ENCODE measurements at regions not wholly inside any gene's neighbourhood (a gene's known extent, or its start where the extent isn't known, plus 50 kb on each side); places are given as distances from the start of the nearest gene placed in this dataset.

DNA sequence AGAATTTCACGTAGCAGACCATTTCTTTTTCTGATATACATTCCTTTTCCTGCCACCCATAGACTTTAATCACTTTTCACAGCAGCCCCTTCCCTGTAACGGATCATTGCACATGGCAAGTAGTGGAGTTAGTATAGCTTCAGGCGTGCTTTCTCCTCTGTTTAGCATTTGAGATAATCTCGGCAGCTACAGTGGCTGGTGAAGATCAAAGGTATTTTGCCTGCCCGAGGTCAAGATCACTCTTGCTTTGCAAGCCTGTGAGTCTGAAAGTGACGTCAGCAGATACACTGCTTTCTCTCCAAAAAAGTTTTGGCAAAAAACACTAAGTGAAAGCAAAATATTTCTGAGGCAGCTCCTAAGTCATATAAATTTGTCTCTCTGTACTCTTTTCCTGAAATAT lies 260.0 kb downstream of the NDFIP2 start:
- H3K4me1 ChIP-seq (ENCODE audit: control insufficient read depth, insufficient read depth, low read length), result no peaks in the 10 kb centered on the region
- no peak overlapping the region for H2BK5ac ChIP-seq (ENCODE audit: low read depth, low read length, poor library complexity, severe bottlenecking)
- H3K9me3 ChIP-seq (ENCODE audit: control insufficient read depth, insufficient read depth, low read length), result no peaks in the 10 kb centered on the region
- WGBS, 2 experiments (ENCODE audit: extremely low coverage in 2 of 2, insufficient read length in 1 of 2), result no CpG with 5 or more reads among the region's 6 CpGs
- no peaks in the 10 kb centered on the region for H3K9me1 ChIP-seq (ENCODE audit: insufficient read depth, low read length)
- in situ Hi-C loops (cut with MboI; ENCODE audit: low sequenced_read_pairs) (no loop called here), intact Hi-C loops (cut with micrococcal nuclease) (no loop called here), dilution Hi-C loops (cut with HindIII; ENCODE audit: low sequenced_read_pairs, unreplicated experiment) (no loop called here)
- no peak overlapping the region for H3K56ac ChIP-seq (ENCODE audit: extremely low read depth, insufficient read depth, low read length)
- no peak overlapping the region for H2BK20ac ChIP-seq (ENCODE audit: low read depth, low read length)
- H2BK120ac ChIP-seq (ENCODE audit: low read depth, low read length), result no peak overlapping the region
- TF ChIP-seq, protein P1, sequence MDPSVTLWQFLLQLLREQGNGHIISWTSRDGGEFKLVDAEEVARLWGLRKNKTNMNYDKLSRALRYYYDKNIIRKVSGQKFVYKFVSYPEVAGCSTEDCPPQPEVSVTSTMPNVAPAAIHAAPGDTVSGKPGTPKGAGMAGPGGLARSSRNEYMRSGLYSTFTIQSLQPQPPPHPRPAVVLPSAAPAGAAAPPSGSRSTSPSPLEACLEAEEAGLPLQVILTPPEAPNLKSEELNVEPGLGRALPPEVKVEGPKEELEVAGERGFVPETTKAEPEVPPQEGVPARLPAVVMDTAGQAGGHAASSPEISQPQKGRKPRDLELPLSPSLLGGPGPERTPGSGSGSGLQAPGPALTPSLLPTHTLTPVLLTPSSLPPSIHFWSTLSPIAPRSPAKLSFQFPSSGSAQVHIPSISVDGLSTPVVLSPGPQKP (IDR thresholded peaks at IDR 0.05; ENCODE audit: borderline replicate concordance, low read depth, low read length), result no peak
- TF ChIP-seq SMC3 (IDR thresholded peaks at IDR 0.05; ENCODE audit: low read depth, low read length), result no peak
- TF ChIP-seq, protein P2, sequence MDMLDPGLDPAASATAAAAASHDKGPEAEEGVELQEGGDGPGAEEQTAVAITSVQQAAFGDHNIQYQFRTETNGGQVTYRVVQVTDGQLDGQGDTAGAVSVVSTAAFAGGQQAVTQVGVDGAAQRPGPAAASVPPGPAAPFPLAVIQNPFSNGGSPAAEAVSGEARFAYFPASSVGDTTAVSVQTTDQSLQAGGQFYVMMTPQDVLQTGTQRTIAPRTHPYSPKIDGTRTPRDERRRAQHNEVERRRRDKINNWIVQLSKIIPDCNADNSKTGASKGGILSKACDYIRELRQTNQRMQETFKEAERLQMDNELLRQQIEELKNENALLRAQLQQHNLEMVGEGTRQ (IDR thresholded peaks at IDR 0.05; ENCODE audit: low read depth, low read length), result no peak
- TF ChIP-seq MXI1 (IDR thresholded peaks at IDR 0.05; ENCODE audit: borderline replicate concordance, low read depth, low read length), result no peak
- TF ChIP-seq MAZ (IDR thresholded peaks at IDR 0.05; ENCODE audit: borderline replicate concordance, low read depth, low read length), result no peak
- TF ChIP-seq, protein P3, sequence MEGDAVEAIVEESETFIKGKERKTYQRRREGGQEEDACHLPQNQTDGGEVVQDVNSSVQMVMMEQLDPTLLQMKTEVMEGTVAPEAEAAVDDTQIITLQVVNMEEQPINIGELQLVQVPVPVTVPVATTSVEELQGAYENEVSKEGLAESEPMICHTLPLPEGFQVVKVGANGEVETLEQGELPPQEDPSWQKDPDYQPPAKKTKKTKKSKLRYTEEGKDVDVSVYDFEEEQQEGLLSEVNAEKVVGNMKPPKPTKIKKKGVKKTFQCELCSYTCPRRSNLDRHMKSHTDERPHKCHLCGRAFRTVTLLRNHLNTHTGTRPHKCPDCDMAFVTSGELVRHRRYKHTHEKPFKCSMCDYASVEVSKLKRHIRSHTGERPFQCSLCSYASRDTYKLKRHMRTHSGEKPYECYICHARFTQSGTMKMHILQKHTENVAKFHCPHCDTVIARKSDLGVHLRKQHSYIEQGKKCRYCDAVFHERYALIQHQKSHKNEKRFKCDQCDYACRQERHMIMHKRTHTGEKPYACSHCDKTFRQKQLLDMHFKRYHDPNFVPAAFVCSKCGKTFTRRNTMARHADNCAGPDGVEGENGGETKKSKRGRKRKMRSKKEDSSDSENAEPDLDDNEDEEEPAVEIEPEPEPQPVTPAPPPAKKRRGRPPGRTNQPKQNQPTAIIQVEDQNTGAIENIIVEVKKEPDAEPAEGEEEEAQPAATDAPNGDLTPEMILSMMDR (conservative IDR thresholded peaks at IDR 0.05; ENCODE audit: low read depth, low read length), result no peak
- TF ChIP-seq RAD21 (IDR thresholded peaks at IDR 0.05; ENCODE audit: low read length), result no peak
- no peak for TF ChIP-seq CEBPB (IDR thresholded peaks at IDR 0.05; ENCODE audit: low read depth, low read length)
- no peak for TF ChIP-seq CHD1 (IDR thresholded peaks at IDR 0.05; ENCODE audit: low read depth, low read length)
- TF ChIP-seq POLR2A (IDR thresholded peaks at IDR 0.05; ENCODE audit: low read depth, low read length), result no peak
- no peak for TF ChIP-seq FOS (IDR thresholded peaks at IDR 0.05; ENCODE audit: low read depth, low read length)
- no peak for TF ChIP-seq RFX5 (IDR thresholded peaks at IDR 0.05; ENCODE audit: low read depth, low read length)
- no peak for TF ChIP-seq NFE2L2 (IDR thresholded peaks at IDR 0.05; ENCODE audit: low read depth, low read length)
- TF ChIP-seq BHLHE40 (IDR thresholded peaks at IDR 0.05; ENCODE audit: low read depth, low read length), result no peak
- no peak for TF ChIP-seq RCOR1 (IDR thresholded peaks at IDR 0.05; ENCODE audit: insufficient replicate concordance, low read length)
- no peak overlapping the region for H2AK9ac ChIP-seq (replicated peaks; ENCODE audit: low read depth, low read length, poor library complexity)
- no peaks in the 10 kb centered on the region for H4K20me1 ChIP-seq (ENCODE audit: insufficient read depth, low read length)
- CTCF ChIA-PET, result interaction anchor here (0.6 to 1.5 kb wide), 3 partner anchors 11 to 164 kb away, joined by 3 to 6 read pairs (median 3); no protein-coding TSS in a partner anchor
- DNase-seq (peak; percentile 71), ATAC-seq (ENCODE audit: low read depth) (peak; percentile 73)
- H3K27me3 ChIP-seq (ENCODE audit: control insufficient read depth, insufficient read depth, low read length), result no peaks in the 10 kb centered on the region
- no peak overlapping the region for H3K27ac ChIP-seq (ENCODE audit: insufficient read depth, low read length)
- H3K4me3 ChIP-seq (ENCODE audit: insufficient read depth, low read depth, low read length), result peak overlapping the region; percentile 13; the same call in 1 of the 2 replicates
- BruUV-seq (replicated peaks), result no TSS peak
- no peak overlapping the region for H4K8ac ChIP-seq (ENCODE audit: low read depth in 2 of 2, low read length in 2 of 2)
- no peak overlapping the region for H3K14ac ChIP-seq (replicated peaks; ENCODE audit: low read depth, low read length)
- no peak overlapping the region for H4K5ac ChIP-seq (ENCODE audit: low read depth, low read length)
- no peak overlapping the region for H2AK5ac ChIP-seq (ENCODE audit: low read depth, low read length)
- no peaks in the 10 kb centered on the region for H3K36me3 ChIP-seq (ENCODE audit: control insufficient read depth, insufficient read depth, low read length)
- H3K23ac ChIP-seq (ENCODE audit: low read depth, low read length), result no peak overlapping the region
- peak overlapping the region; percentile 69 for H2AFZ ChIP-seq (replicated peaks; ENCODE audit: low read length, poor library complexity)
- H4K91ac ChIP-seq (ENCODE audit: insufficient read depth, low read depth, low read length), result no peak overlapping the region
- peak overlapping the region; percentile 46 for H3K4me2 ChIP-seq (ENCODE audit: low read depth, low read length)
- H3K79me1 ChIP-seq (ENCODE audit: low read depth in 1 of 2, low read length in 2 of 2), result no peaks in the 10 kb centered on the region
- H3K18ac ChIP-seq (ENCODE audit: low read depth, low read length), result no peak overlapping the region
- POLR2A ChIA-PET (ENCODE audit: unreplicated experiment), result no interaction called here
- H3K9ac ChIP-seq (ENCODE audit: low read depth, low read length), result no peak overlapping the region
- no peak overlapping the region for H2BK15ac ChIP-seq (ENCODE audit: low read depth, low read length)
- H3K4ac ChIP-seq (ENCODE audit: low read depth, low read length), result no peak overlapping the region

Measured in IMR-90 (cell line).